GM23338 (cell line): ENCODE measurements at regions not wholly inside any gene's neighbourhood (a gene's known extent, or its start where the extent isn't known, plus 50 kb on each side); places are given as distances from the start of the nearest gene placed in this dataset.

Experiments used
- ATAC-seq: fragments of 200-7000 bp; cut with Tn5 transposase; 3 replicates; pipeline ENCODE4 v1.9.1; 2020
- DNase-seq: peaks from one replicate; pipeline ENCODE4 v3.0.0-alpha.2; 2015; ENCODE audit warnings: low spot score
- H2AFZ ChIP-seq: fragments of 200-600 bp; sonication (generic); 2 replicates; pipeline ENCODE4 v1.8.0; 2016; ENCODE audit warnings: antibody characterized with exemption, mild to moderate bottlenecking, moderate library complexity
- H3F3A ChIP-seq: fragments of 200-600 bp; sonication (generic); replicated peaks from 2 replicates; pipeline ENCODE4 v1.8.0; 2017; ENCODE audit warnings: antibody characterized with exemption, mixed run types, low read depth
- H3K27ac ChIP-seq: fragments of 200-600 bp; sonication (generic); 2 replicates; pipeline ENCODE4 v1.6.1; 2016; ENCODE audit warnings: low read depth
- H3K27me3 ChIP-seq: fragments of 200-600 bp; sonication (generic); 2 replicates; pipeline ENCODE4 v1.8.0; 2016; ENCODE audit warnings: mild to moderate bottlenecking, mixed run types, moderate library complexity; ENCODE audit not compliant: insufficient read depth
- H3K36me3 ChIP-seq: fragments of 200-600 bp; sonication (generic); 2 replicates; pipeline ENCODE4 v1.8.0; 2016; ENCODE audit warnings: mild to moderate bottlenecking; ENCODE audit not compliant: insufficient read depth
- H3K4me1 ChIP-seq: fragments of 200-600 bp; sonication (generic); 2 replicates; pipeline ENCODE4 v1.8.0; 2016; ENCODE audit warnings: mild to moderate bottlenecking, moderate library complexity; ENCODE audit not compliant: insufficient read depth
- H3K4me2 ChIP-seq: fragments of 200-600 bp; sonication (generic); 2 replicates; pipeline ENCODE4 v1.7.1; 2017; ENCODE audit warnings: mixed run types
- H3K4me3 ChIP-seq: fragments of 200-600 bp; sonication (generic); 2 replicates; pipeline ENCODE4 v1.6.1; 2016; ENCODE audit warnings: mixed run types
- H3K79me2 ChIP-seq: fragments of 200-600 bp; sonication (generic); replicated peaks from 2 replicates; pipeline ENCODE4 v1.8.0; 2017; ENCODE audit warnings: mild to moderate bottlenecking; ENCODE audit not compliant: insufficient read depth
- H3K9me2 ChIP-seq: fragments of 200-600 bp; sonication (generic); 2 replicates; pipeline ENCODE4 v1.8.0; 2017; ENCODE audit not compliant: insufficient read depth
- H4K20me1 ChIP-seq: fragments of 200-600 bp; sonication (generic); replicated peaks from 2 replicates; pipeline ENCODE4 v1.8.0; 2017; ENCODE audit warnings: mild to moderate bottlenecking; ENCODE audit not compliant: insufficient read depth
- H3K27ac Mint-ChIP-seq: 2 replicates; pipeline ENCODE4 v1.8.0; 2020; ENCODE audit warnings: inconsistent platforms, mild to moderate bottlenecking, moderate library complexity, mixed read lengths
- H3K27me3 Mint-ChIP-seq: 3 replicates; pipeline ENCODE4 v1.8.0; 2022; ENCODE audit warnings: low read depth, mild to moderate bottlenecking, moderate library complexity, mixed read lengths, inconsistent platforms; ENCODE audit not compliant: insufficient read depth, poor library complexity
- H3K36me3 Mint-ChIP-seq: 3 replicates; pipeline ENCODE4 v1.8.0; 2021; ENCODE audit warnings: low read depth, mild to moderate bottlenecking, inconsistent platforms, moderate library complexity, mixed read lengths
- H3K4me1 Mint-ChIP-seq: 3 replicates; pipeline ENCODE4 v1.8.0; 2020; ENCODE audit warnings: mild to moderate bottlenecking, inconsistent platforms, mixed read lengths
- H3K4me3 Mint-ChIP-seq: 3 replicates; pipeline ENCODE4 v1.8.0; 2021; ENCODE audit warnings: moderate library complexity, mild to moderate bottlenecking, inconsistent platforms, mixed read lengths
- H3K9me3 Mint-ChIP-seq: 3 replicates; pipeline ENCODE4 v1.8.0; 2020; ENCODE audit warnings: moderate library complexity, mild to moderate bottlenecking, inconsistent platforms, mixed read lengths
- CREB1 ChIP-seq: fragments of 250-450 bp; sonication (Bioruptor Pico); IDR thresholded peaks from 2 replicates; pipeline ENCODE4 v1.5.0; 2020; ENCODE audit warnings: low read depth, mild to moderate bottlenecking, moderate library complexity
- CTCF ChIP-seq, 2 experiments: fragments of 200-600 bp in 1 of 2; sonication (generic) in 1 of 2; conservative IDR thresholded peaks; 2 replicates each; pipeline versions ENCODE4 v1.5.1 to v1.6.1; 2016 to 2017; ENCODE audit warnings: antibody characterized with exemption in 2 of 2, low read depth in 2 of 2, mild to moderate bottlenecking in 2 of 2, moderate library complexity in 1 of 2
- EZH2 ChIP-seq: fragments of 200-600 bp; sonication (generic); IDR thresholded peaks from one replicate; pipeline ENCODE4 v1.8.0; 2017; ENCODE audit warnings: antibody characterized with exemption, mild to moderate bottlenecking, low read depth; ENCODE audit not compliant: unreplicated experiment
- EZH2phosphoT487 ChIP-seq: fragments of 200-600 bp; sonication (generic); IDR thresholded peaks from one replicate; pipeline ENCODE4 v1.8.1; 2018; ENCODE audit warnings: antibody characterized with exemption; ENCODE audit not compliant: unreplicated experiment
- JUNB ChIP-seq: IDR thresholded peaks from one replicate; pipeline ENCODE4 v1.6.1; 2016; ENCODE audit warnings: antibody characterized with exemption; ENCODE audit not compliant: unreplicated experiment
- NANOG ChIP-seq: IDR thresholded peaks from 2 replicates; pipeline ENCODE4 v1.6.1; 2016; ENCODE audit warnings: antibody characterized with exemption, borderline replicate concordance
- POLR2AphosphoS5 ChIP-seq: IDR thresholded peaks from 2 replicates; pipeline ENCODE4 v1.6.1; 2016; ENCODE audit warnings: antibody characterized with exemption, low read depth
- STAT1 ChIP-seq: IDR thresholded peaks from one replicate; pipeline ENCODE4 v1.6.1; 2016; ENCODE audit warnings: antibody characterized with exemption; ENCODE audit not compliant: unreplicated experiment
- ZNF114 ChIP-seq: fragments of 250-450 bp; sonication (Bioruptor Pico); IDR thresholded peaks from 2 replicates; pipeline ENCODE4 v1.5.0; 2020; ENCODE audit warnings: mild to moderate bottlenecking, moderate library complexity
- ZNF331 ChIP-seq: fragments of 250-450 bp; sonication (Bioruptor Pico); IDR thresholded peaks from 2 replicates; pipeline ENCODE4 v1.5.0; 2020; ENCODE audit warnings: low read depth, mild to moderate bottlenecking, moderate library complexity
- ZNF462 ChIP-seq: fragments of 250-450 bp; sonication (Bioruptor Pico); IDR thresholded peaks from 2 replicates; pipeline ENCODE4 v1.5.0; 2020; ENCODE audit warnings: mild to moderate bottlenecking, moderate library complexity
- TF ChIP-seq, protein P1 (sequence below): IDR thresholded peaks from one replicate; pipeline ENCODE4 v1.6.1; 2018; ENCODE audit warnings: antibody characterized with exemption; ENCODE audit not compliant: unreplicated experiment
- TF ChIP-seq, protein P2 (sequence below): IDR thresholded peaks from 2 replicates; pipeline ENCODE4 v1.6.1; 2016; ENCODE audit warnings: antibody characterized with exemption

DNA sequence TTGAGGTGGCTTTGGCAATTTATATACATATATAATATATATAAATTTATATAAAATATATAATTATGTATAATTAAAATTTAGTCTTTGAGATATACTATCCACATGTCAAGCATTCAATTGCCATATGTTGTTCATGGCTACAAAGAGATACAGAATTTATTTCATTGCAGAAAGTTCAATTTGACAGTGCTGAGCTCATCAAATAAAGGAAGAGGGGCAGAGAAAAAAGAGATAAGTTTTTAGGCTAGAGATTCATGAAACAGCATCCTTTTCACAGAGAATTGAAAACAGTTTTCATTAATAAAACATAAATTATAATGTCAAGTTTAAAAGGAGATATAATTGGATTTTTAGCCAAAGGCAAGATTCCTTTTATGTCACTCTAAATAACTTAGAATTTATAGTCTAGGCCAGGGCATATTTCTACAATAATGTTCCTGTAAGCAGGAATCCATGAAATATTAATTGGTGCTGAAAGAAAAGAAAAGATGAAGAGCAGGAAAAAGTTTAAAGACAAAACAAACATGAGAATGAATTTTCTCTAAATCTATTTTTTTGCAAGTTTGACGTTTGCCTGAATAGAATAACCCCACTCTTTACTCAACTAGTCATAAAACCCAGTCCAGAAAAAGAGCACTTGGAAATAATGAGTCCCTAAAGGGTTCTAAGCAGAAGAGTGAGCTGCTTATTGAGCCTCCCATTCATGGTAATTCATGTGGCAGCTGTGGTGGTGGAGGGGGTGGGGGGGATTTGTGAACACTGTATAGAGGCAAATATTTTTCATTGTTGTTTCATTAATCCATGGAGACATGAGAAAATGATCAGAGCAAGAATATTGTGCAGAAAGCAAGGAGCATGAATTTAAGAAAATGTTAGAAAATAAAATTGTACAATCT lies 1279.5 kb downstream of the CDH12 start:
- peaks cover 3% of the 10 kb centered on the region; the same call in 1 of the 3 replicates for H3K9me3 Mint-ChIP-seq
- Histone ChIP-seq H3K4me2 (no peak overlapping the region), H2AFZ (no peak overlapping the region), H4K20me1 (no peaks in the 10 kb centered on the region), H3K9me2 (no peaks in the 10 kb centered on the region), H3K4me1 (no peaks in the 10 kb centered on the region), H3K27me3 (no peaks in the 10 kb centered on the region), H3K36me3 (no peaks in the 10 kb centered on the region), H3F3A (no peaks in the 10 kb centered on the region), H3K4me3 (no peak overlapping the region), H3K79me2 (no peaks in the 10 kb centered on the region), H3K27ac (no peak overlapping the region)
- H3K36me3 Mint-ChIP-seq = 0 out of 3 replicates have a peak, but pooled peaks cover 2% of the 10 kb centered on the region
- no peaks in the 10 kb centered on the region for H3K4me1 Mint-ChIP-seq
- TF ChIP-seq JUNB (no peak), STAT1 (no peak), ZNF462 (CRISPR knock-in tag) (no peak), EZH2 (no peak), EZH2phosphoT487 (no peak), ZNF331 (CRISPR knock-in tag) (no peak), POLR2AphosphoS5 (no peak), CTCF (conservative IDR thresholded peaks at IDR 0.05; ENCODE audit: low read depth in 2 of 2) (no peak), CREB1 (no peak), NANOG (no peak), ZNF114 (CRISPR knock-in tag) (no peak)
- TF ChIP-seq, protein P1, sequence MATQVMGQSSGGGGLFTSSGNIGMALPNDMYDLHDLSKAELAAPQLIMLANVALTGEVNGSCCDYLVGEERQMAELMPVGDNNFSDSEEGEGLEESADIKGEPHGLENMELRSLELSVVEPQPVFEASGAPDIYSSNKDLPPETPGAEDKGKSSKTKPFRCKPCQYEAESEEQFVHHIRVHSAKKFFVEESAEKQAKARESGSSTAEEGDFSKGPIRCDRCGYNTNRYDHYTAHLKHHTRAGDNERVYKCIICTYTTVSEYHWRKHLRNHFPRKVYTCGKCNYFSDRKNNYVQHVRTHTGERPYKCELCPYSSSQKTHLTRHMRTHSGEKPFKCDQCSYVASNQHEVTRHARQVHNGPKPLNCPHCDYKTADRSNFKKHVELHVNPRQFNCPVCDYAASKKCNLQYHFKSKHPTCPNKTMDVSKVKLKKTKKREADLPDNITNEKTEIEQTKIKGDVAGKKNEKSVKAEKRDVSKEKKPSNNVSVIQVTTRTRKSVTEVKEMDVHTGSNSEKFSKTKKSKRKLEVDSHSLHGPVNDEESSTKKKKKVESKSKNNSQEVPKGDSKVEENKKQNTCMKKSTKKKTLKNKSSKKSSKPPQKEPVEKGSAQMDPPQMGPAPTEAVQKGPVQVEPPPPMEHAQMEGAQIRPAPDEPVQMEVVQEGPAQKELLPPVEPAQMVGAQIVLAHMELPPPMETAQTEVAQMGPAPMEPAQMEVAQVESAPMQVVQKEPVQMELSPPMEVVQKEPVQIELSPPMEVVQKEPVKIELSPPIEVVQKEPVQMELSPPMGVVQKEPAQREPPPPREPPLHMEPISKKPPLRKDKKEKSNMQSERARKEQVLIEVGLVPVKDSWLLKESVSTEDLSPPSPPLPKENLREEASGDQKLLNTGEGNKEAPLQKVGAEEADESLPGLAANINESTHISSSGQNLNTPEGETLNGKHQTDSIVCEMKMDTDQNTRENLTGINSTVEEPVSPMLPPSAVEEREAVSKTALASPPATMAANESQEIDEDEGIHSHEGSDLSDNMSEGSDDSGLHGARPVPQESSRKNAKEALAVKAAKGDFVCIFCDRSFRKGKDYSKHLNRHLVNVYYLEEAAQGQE = no peak
- TF ChIP-seq, protein P2, sequence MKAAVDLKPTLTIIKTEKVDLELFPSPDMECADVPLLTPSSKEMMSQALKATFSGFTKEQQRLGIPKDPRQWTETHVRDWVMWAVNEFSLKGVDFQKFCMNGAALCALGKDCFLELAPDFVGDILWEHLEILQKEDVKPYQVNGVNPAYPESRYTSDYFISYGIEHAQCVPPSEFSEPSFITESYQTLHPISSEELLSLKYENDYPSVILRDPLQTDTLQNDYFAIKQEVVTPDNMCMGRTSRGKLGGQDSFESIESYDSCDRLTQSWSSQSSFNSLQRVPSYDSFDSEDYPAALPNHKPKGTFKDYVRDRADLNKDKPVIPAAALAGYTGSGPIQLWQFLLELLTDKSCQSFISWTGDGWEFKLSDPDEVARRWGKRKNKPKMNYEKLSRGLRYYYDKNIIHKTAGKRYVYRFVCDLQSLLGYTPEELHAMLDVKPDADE = no peak
- H3K27me3 Mint-ChIP-seq = no peaks in the 10 kb centered on the region
- H3K4me3 Mint-ChIP-seq = no peak overlapping the region
- H3K27ac Mint-ChIP-seq = no peak overlapping the region
- DNase-seq = no peak
- no peak for ATAC-seq
